ENCODE measurements at regions not wholly inside any gene's neighbourhood (a gene's known extent, or its start where the extent isn't known, plus 50 kb on each side); places are given as distances from the start of the nearest gene placed in this dataset.

DNA sequence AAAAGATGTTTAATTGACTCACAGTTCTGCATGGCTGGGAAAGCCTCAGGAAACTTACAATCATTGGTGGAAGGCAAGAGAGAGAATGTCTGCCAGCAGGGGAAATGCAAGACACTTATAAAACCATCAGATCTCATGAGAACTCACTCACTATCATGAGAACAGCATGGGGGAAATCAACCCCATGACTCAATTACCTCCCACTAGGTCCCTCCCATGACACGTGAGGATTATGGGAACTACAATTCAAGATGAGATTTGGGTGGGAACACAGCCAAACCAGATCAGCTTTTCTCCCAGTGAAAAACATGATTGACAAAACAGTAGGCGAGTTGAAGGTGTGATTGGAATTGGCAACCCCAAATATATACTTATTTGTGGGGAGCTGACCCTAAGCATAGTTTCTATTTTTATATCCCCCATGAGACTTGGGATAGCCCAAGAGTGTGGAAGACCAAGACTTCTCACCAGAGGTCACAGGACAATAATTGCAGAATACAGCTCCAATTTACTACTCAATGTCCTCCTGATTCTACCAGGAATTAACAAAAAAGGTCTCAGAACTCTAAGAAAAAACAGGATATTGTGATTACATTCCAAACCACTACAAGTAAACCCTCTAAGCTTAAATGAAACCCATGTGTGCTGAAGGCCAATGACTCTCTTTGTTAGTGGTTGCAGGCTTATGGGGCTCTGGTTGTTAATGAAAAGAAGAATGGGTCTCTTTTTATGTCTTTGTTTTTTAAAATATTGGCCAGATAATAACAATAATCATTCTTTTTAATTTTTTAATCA is 96.1 kb upstream of the PIK3C3 start:
- Mint-ChIP-seq H3K27ac (peak overlapping the region; percentile 72), H3K9me3 (no peaks in the 10 kb centered on the region), H3K4me3 (no peak overlapping the region), H3K27me3 (ENCODE audit: insufficient read depth) (peaks cover 7% of the 10 kb centered on the region), H3K36me3 (ENCODE audit: low read depth) (no peaks in the 10 kb centered on the region), H3K4me1 (peaks cover 36% of the 10 kb centered on the region)
- Histone ChIP-seq H3K36me3 (ENCODE audit: control insufficient read depth, insufficient read depth, low read length) (no peaks in the 10 kb centered on the region), H3K27ac (ENCODE audit: low read depth, low read length) (no peak overlapping the region), H3K9me3 (ENCODE audit: control insufficient read depth, low read length) (no peaks in the 10 kb centered on the region), H3K4me3 (ENCODE audit: low read length) (no peak overlapping the region), H3K9ac (ENCODE audit: extremely low read depth, low read length, poor library complexity, severe bottlenecking) (no peak overlapping the region), H3K4me1 (ENCODE audit: control insufficient read depth, insufficient read depth, low read length) (peaks cover 2% of the 10 kb centered on the region), H3K27me3 (ENCODE audit: control insufficient read depth, insufficient read depth, low read length, poor library complexity, severe bottlenecking) (peaks cover 25% of the 10 kb centered on the region)
- no peak for DNase-seq
- TF ChIP-seq, protein P1, sequence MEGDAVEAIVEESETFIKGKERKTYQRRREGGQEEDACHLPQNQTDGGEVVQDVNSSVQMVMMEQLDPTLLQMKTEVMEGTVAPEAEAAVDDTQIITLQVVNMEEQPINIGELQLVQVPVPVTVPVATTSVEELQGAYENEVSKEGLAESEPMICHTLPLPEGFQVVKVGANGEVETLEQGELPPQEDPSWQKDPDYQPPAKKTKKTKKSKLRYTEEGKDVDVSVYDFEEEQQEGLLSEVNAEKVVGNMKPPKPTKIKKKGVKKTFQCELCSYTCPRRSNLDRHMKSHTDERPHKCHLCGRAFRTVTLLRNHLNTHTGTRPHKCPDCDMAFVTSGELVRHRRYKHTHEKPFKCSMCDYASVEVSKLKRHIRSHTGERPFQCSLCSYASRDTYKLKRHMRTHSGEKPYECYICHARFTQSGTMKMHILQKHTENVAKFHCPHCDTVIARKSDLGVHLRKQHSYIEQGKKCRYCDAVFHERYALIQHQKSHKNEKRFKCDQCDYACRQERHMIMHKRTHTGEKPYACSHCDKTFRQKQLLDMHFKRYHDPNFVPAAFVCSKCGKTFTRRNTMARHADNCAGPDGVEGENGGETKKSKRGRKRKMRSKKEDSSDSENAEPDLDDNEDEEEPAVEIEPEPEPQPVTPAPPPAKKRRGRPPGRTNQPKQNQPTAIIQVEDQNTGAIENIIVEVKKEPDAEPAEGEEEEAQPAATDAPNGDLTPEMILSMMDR (conservative IDR thresholded peaks at IDR 0.05): no peak
- 78% methylated on average over 2 of the region's 2 CpGs; no CpG with 5 or more reads in 1 of the 2 experiments for WGBS, 2 experiments (ENCODE audit: insufficient coverage in 1 of 2, insufficient read length in 1 of 2)

DNA sequence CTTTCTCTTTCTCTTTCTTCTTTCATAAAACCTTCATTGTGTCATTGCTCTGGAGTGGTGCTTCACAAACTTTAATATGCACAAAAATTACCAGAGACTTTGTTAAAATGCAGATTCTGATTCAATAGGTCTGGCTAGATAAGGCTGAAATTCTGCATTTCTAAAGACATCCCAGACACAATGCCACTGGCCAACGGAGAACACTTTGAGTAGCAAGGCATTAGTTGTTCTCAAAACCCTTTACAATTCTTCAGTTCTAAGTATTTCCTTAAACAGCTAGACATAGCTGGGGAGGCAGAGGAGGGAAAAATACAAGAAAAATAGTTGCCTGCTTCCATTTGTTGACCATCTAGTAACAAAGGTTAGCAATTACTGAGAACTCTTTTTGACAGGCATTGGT is 101.8 kb upstream of the PIK3C3 start:
- H3K36me3 ChIP-seq (ENCODE audit: control insufficient read depth, insufficient read depth, low read length): no peaks in the 10 kb centered on the region
- WGBS, 2 experiments (ENCODE audit: insufficient coverage in 1 of 2, insufficient read length in 1 of 2): 35% methylated on average over 1 of the region's 1 CpG; no CpG with 5 or more reads in 1 of the 2 experiments
- no peaks in the 10 kb centered on the region for H3K27me3 ChIP-seq (ENCODE audit: control insufficient read depth, insufficient read depth, low read length, poor library complexity, severe bottlenecking)
- Mint-ChIP-seq H3K4me3 (no peak overlapping the region), H3K27me3 (ENCODE audit: insufficient read depth) (no peaks in the 10 kb centered on the region), H3K36me3 (ENCODE audit: low read depth) (no peaks in the 10 kb centered on the region), H3K27ac (no peak overlapping the region), H3K9me3 (no peaks in the 10 kb centered on the region), H3K4me1 (peaks cover 48% of the 10 kb centered on the region)
- no peaks in the 10 kb centered on the region for H3K9me3 ChIP-seq (ENCODE audit: control insufficient read depth, low read length)
- no peak overlapping the region for H3K27ac ChIP-seq (ENCODE audit: low read depth, low read length)
- H3K4me3 ChIP-seq (ENCODE audit: low read length): no peak overlapping the region
- peaks cover 8% of the 10 kb centered on the region for H3K4me1 ChIP-seq (ENCODE audit: control insufficient read depth, insufficient read depth, low read length)
- no peak overlapping the region for H3K9ac ChIP-seq (ENCODE audit: extremely low read depth, low read length, poor library complexity, severe bottlenecking)
- TF ChIP-seq, protein P1 (conservative IDR thresholded peaks at IDR 0.05): no peak
- no peak for DNase-seq

DNA sequence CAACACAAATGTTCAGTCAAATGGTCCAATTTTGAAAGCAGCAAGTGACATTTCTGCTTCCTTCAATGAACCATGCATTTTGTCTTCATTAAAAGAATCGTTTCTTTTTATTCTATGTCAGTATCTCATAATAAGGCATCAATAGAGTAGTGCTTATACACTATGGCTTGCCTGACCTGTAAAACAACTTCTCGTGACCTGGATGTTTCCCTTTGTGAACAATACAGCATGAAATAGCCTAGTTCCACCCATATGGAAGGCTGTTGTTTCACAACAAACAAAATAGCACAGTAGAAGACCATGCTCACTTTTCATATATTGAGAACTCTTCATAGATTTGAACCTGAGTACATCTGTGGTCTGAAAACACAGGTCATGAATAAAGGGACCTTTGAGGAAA is 104.3 kb upstream of the PIK3C3 start:
- H3K27ac Mint-ChIP-seq: peak overlapping the region; percentile 60
- DNase-seq: no peak
- H3K4me3 ChIP-seq (ENCODE audit: low read length): no peak overlapping the region
- no peaks in the 10 kb centered on the region for H3K27me3 Mint-ChIP-seq (ENCODE audit: insufficient read depth)
- H3K9me3 Mint-ChIP-seq: no peaks in the 10 kb centered on the region
- H3K36me3 ChIP-seq (ENCODE audit: control insufficient read depth, insufficient read depth, low read length): no peaks in the 10 kb centered on the region
- peaks cover 9% of the 10 kb centered on the region for H3K4me1 ChIP-seq (ENCODE audit: control insufficient read depth, insufficient read depth, low read length)
- H3K4me3 Mint-ChIP-seq: no peak overlapping the region
- H3K4me1 Mint-ChIP-seq: peaks cover 41% of the 10 kb centered on the region
- WGBS, 2 experiments (ENCODE audit: insufficient coverage in 1 of 2, insufficient read length in 1 of 2): 95 to 100% methylated on average over 1 to 2 of the region's 2 CpGs
- no peaks in the 10 kb centered on the region for H3K27me3 ChIP-seq (ENCODE audit: control insufficient read depth, insufficient read depth, low read length, poor library complexity, severe bottlenecking)
- no peak overlapping the region for H3K27ac ChIP-seq (ENCODE audit: low read depth, low read length)
- no peak overlapping the region for H3K9ac ChIP-seq (ENCODE audit: extremely low read depth, low read length, poor library complexity, severe bottlenecking)
- H3K36me3 Mint-ChIP-seq (ENCODE audit: low read depth): no peaks in the 10 kb centered on the region
- TF ChIP-seq, protein P1 (conservative IDR thresholded peaks at IDR 0.05): no peak
- H3K9me3 ChIP-seq (ENCODE audit: control insufficient read depth, low read length): no peaks in the 10 kb centered on the region

Data from endodermal cell (in vitro differentiated cells).